B cell (primary cell): ENCODE measurements at regions not wholly inside any gene's neighbourhood (a gene's known extent, or its start where the extent isn't known, plus 50 kb on each side); places are given as distances from the start of the nearest gene placed in this dataset.

Source experiments
- ATAC-seq: fragments of 200-7000 bp; cut with Tn5 transposase; one replicate; pipeline ENCODE4 v1.10.0; 2021; ENCODE audit warnings: low read depth, mild to moderate bottlenecking, moderate number of reproducible peaks, moderate library complexity
- CTCF ChIA-PET: fragments of 350-600 bp; sonication (Branson Sonifier 250); formaldehyde crosslinking; loops from one replicate; lab custom pipeline; 2021; ENCODE audit warnings: antibody characterized with exemption, inconsistent platforms; lab: Charles Lee
- POLR2A ChIA-PET: fragments of 350-600 bp; sonication (Branson Sonifier 250); formaldehyde crosslinking; loops from one replicate; lab custom pipeline; 2021; ENCODE audit warnings: antibody characterized with exemption; lab: Charles Lee
- DNase-seq: peaks from one replicate; pipeline ENCODE4 v3.0.0; 2013
- H2AFZ ChIP-seq: 2 replicates; pipeline ENCODE4 v1.6.1; 2012; ENCODE audit warnings: mild to moderate bottlenecking, low read depth, low read length; ENCODE audit not compliant: insufficient read depth, poor library complexity, severe bottlenecking
- H3K27ac ChIP-seq, 2 donors: 1 replicate in 1 of 2; 2 replicates in 1 of 2; pipeline ENCODE4 v1.5.1; 2012 to 2013; ENCODE audit warnings: low read length in 2 of 2, mild to moderate bottlenecking in 2 of 2, moderate library complexity in 1 of 2
- H3K27me3 ChIP-seq, 4 experiments: fragments of 200-600 bp in 1 of 4; sonication (generic) in 1 of 4; replicated peaks in 1 of 4; 1 replicate in 2 of 4; 2 replicates in 2 of 4; pipeline versions ENCODE4 v1.6.1 to v1.7.0; 2013 to 2016; ENCODE audit warnings: low read length in 3 of 4, mild to moderate bottlenecking in 2 of 4, mixed read lengths in 1 of 4, moderate library complexity in 1 of 4; ENCODE audit not compliant: insufficient read depth in 4 of 4, control insufficient read depth in 3 of 4; ENCODE audit errors: control extremely low read depth in 1 of 4
- H3K36me3 ChIP-seq, 2 experiments: replicated peaks in 1 of 2; 1 replicate in 1 of 2; 2 replicates in 1 of 2; pipeline versions ENCODE4 v1.6.1 to v1.7.1; 2013; ENCODE audit warnings: low read length in 1 of 2; ENCODE audit not compliant: insufficient read depth in 2 of 2, control insufficient read depth in 1 of 2; ENCODE audit errors: control extremely low read depth in 1 of 2, extremely low read depth in 1 of 2
- H3K4me1 ChIP-seq, 2 donors: fragments of 200-600 bp in 1 of 2; sonication (generic) in 1 of 2; 1 replicate in 1 of 2; 2 replicates in 1 of 2; pipeline versions ENCODE4 v1.5.1 to v1.6.1; 2013 to 2017; ENCODE audit warnings: low read length in 2 of 2; ENCODE audit not compliant: control insufficient read depth in 2 of 2, insufficient read depth in 2 of 2
- H3K4me2 ChIP-seq: replicated peaks from 2 replicates; pipeline ENCODE3; 2012; ENCODE audit warnings: mild to moderate bottlenecking, low read depth, low read length; ENCODE audit not compliant: poor library complexity, severe bottlenecking
- H3K4me3 ChIP-seq, 5 experiments: fragments of 200-600 bp in 1 of 5; sonication (generic) in 1 of 5; 1 replicate in 3 of 5; 2 replicates in 2 of 5; pipeline versions ENCODE4 v1.5.1 to v1.7.0; 2011 to 2016; ENCODE audit warnings: low read length in 4 of 5, mild to moderate bottlenecking in 4 of 5, low read depth in 2 of 5, control low read depth in 1 of 5, moderate library complexity in 1 of 5; ENCODE audit not compliant: insufficient read depth in 1 of 5; ENCODE audit errors: control extremely low read depth in 1 of 5, extremely low read depth in 1 of 5
- H3K79me2 ChIP-seq: fragments of 200-600 bp; sonication (generic); one replicate; pipeline ENCODE4 v1.6.0; 2016; ENCODE audit warnings: low read length; ENCODE audit not compliant: control insufficient read depth, insufficient read depth
- H3K9ac ChIP-seq: fragments of 200-600 bp; sonication (generic); 2 replicates; pipeline ENCODE4 v1.6.1; 2017; ENCODE audit warnings: mild to moderate bottlenecking, low read length, moderate library complexity
- H3K9me3 ChIP-seq, 3 donors: one replicate each; pipeline versions ENCODE4 v1.6.1 to v1.7.1; 2013; ENCODE audit warnings: low read length in 2 of 3; ENCODE audit not compliant: control insufficient read depth in 2 of 3, insufficient read depth in 1 of 3; ENCODE audit errors: control extremely low read depth in 1 of 3
- H4K20me1 ChIP-seq: 2 replicates; pipeline ENCODE4 v1.6.0; 2012; ENCODE audit warnings: mild to moderate bottlenecking, low read length; ENCODE audit not compliant: insufficient read depth, control insufficient read depth, poor library complexity, severe bottlenecking
- H3K27ac Mint-ChIP-seq: one replicate; pipeline ENCODE4 v1.8.0; 2021; ENCODE audit warnings: mixed read lengths
- H3K27me3 Mint-ChIP-seq: one replicate; pipeline ENCODE4 v1.8.0; 2021; ENCODE audit warnings: mixed read lengths
- H3K4me1 Mint-ChIP-seq: one replicate; pipeline ENCODE4 v1.8.0; 2021; ENCODE audit warnings: mixed read lengths
- H3K4me3 Mint-ChIP-seq: one replicate; pipeline ENCODE4 v1.8.0; 2021; ENCODE audit warnings: mixed read lengths
- H3K9me3 Mint-ChIP-seq: one replicate; pipeline ENCODE4 v1.8.0; 2022; ENCODE audit warnings: mixed read lengths; ENCODE audit not compliant: insufficient read depth
- EZH2 ChIP-seq: IDR thresholded peaks from 2 replicates; pipeline ENCODE4 v1.6.1; 2012; ENCODE audit warnings: borderline replicate concordance, low read depth, mild to moderate bottlenecking, moderate library complexity, low read length; ENCODE audit not compliant: insufficient read depth, poor library complexity, severe bottlenecking
- WGBS: methylation state at CpG from one replicate; pipeline ENCODE4 v1.1.5; 2013; ENCODE audit warnings: missing lambda C conversion rate; ENCODE audit not compliant: insufficient coverage; 5-methylcytosine and 5-hydroxymethylcytosine counted together
- intact Hi-C: fragments of 100-400 bp; cut with micrococcal nuclease; formaldehyde crosslinking; loops from one replicate; pipeline ENCODE4 v1.10.0; 2022
- TF ChIP-seq, protein P1 (sequence below): fragments of 200-600 bp; IDR thresholded peaks from one replicate; pipeline ENCODE4 v1.8.0; 2022; ENCODE audit warnings: antibody characterized with exemption, mild to moderate bottlenecking

- no peaks in the 10 kb centered on the region for H3K27me3 Mint-ChIP-seq
- no peak overlapping the region for H2AFZ ChIP-seq
- H4K20me1 ChIP-seq = no peaks in the 10 kb centered on the region
- no peaks in the 10 kb centered on the region for H3K27me3 ChIP-seq
- ChIA-PET CTCF (no interaction called here), POLR2A (no interaction called here)
- no peaks in the 10 kb centered on the region for H3K79me2 ChIP-seq
- H3K36me3 ChIP-seq = no peaks in the 10 kb centered on the region
- H3K9ac ChIP-seq = no peak overlapping the region
- H3K4me1 Mint-ChIP-seq = no peaks in the 10 kb centered on the region
- peaks cover 0 to under 1% (median 0%) of the 10 kb centered on the region in 3 donors for H3K9me3 ChIP-seq
- intact Hi-C loops = no loop called here
- H3K27ac ChIP-seq = no peak overlapping the region
- H3K9me3 Mint-ChIP-seq = no peaks in the 10 kb centered on the region
- no peak for DNase-seq
- no peak overlapping the region for H3K4me3 Mint-ChIP-seq
- H3K27ac Mint-ChIP-seq = no peak overlapping the region
- TF ChIP-seq EZH2 = no peak
- TF ChIP-seq, protein P1, sequence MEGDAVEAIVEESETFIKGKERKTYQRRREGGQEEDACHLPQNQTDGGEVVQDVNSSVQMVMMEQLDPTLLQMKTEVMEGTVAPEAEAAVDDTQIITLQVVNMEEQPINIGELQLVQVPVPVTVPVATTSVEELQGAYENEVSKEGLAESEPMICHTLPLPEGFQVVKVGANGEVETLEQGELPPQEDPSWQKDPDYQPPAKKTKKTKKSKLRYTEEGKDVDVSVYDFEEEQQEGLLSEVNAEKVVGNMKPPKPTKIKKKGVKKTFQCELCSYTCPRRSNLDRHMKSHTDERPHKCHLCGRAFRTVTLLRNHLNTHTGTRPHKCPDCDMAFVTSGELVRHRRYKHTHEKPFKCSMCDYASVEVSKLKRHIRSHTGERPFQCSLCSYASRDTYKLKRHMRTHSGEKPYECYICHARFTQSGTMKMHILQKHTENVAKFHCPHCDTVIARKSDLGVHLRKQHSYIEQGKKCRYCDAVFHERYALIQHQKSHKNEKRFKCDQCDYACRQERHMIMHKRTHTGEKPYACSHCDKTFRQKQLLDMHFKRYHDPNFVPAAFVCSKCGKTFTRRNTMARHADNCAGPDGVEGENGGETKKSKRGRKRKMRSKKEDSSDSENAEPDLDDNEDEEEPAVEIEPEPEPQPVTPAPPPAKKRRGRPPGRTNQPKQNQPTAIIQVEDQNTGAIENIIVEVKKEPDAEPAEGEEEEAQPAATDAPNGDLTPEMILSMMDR = no peak
- no peak for ATAC-seq
- H3K4me1 ChIP-seq = no peaks in the 10 kb centered on the region
- H3K4me2 ChIP-seq = no peak overlapping the region
- WGBS = no CpG with 5 or more reads among the region's 3 CpGs
- no peak overlapping the region for H3K4me3 ChIP-seq
Measured at GRCh38 chr3:74055061-74055460, 430.3 kb upstream of the PDZRN3 start.

- ChIA-PET POLR2A (no interaction called here), CTCF (no interaction called here)
- H3K9me3 Mint-ChIP-seq = no peaks in the 10 kb centered on the region
- intact Hi-C loops = no loop called here
- ATAC-seq (no peak), DNase-seq (no peak)
- H3K4me1 ChIP-seq = no peaks in the 10 kb centered on the region
- H3K27me3 Mint-ChIP-seq = no peaks in the 10 kb centered on the region
- no peaks in the 10 kb centered on the region for H4K20me1 ChIP-seq
- H3K27me3 ChIP-seq = no peaks in the 10 kb centered on the region
- TF ChIP-seq, protein P1 = no peak
- no peak for TF ChIP-seq EZH2
- no peak overlapping the region for H3K4me3 Mint-ChIP-seq
- H3K9me3 ChIP-seq = peaks cover 0 to 4% (median 0%) of the 10 kb centered on the region in 3 donors
- H2AFZ ChIP-seq = no peak overlapping the region
- no peak overlapping the region for H3K9ac ChIP-seq
- no peak overlapping the region for H3K4me3 ChIP-seq
- H3K4me1 Mint-ChIP-seq = no peaks in the 10 kb centered on the region
- no peak overlapping the region for H3K27ac ChIP-seq
- H3K79me2 ChIP-seq = no peaks in the 10 kb centered on the region
- no peaks in the 10 kb centered on the region for H3K36me3 ChIP-seq
- no peak overlapping the region for H3K4me2 ChIP-seq
- H3K27ac Mint-ChIP-seq = no peak overlapping the region
Measured at GRCh38 chr3:74054566-74054965, 429.8 kb upstream of the PDZRN3 start.
